ENCODE measurements at regions not wholly inside any gene's neighbourhood (a gene's known extent, or its start where the extent isn't known, plus 50 kb on each side); places are given as distances from the start of the nearest gene placed in this dataset.

GRCh38 chr10:46236941-46237681, 49.7 kb upstream of the ANTXRL start:
- 87% methylated on average over 5 of the region's 5 CpGs for WGBS (ENCODE audit: insufficient coverage)
- H3K36me3 ChIP-seq (ENCODE audit: control insufficient read depth, insufficient read depth, low read length) = no peaks in the 10 kb centered on the region
- no peaks in the 10 kb centered on the region for H3K27me3 ChIP-seq (ENCODE audit: control insufficient read depth, insufficient read depth, low read length)
- DNase-seq (no peak), ATAC-seq (no peak)
- peaks cover 7% of the 10 kb centered on the region for H3K36me3 Mint-ChIP-seq
- no peak overlapping the region for H3K27ac Mint-ChIP-seq
- H3K4me3 Mint-ChIP-seq = no peak overlapping the region
- peaks cover 0 to 2% of the 10 kb centered on the region in 2 donors for H3K27me3 Mint-ChIP-seq (ENCODE audit: low read depth in 2 of 2)
- no peak for TF ChIP-seq CTCF (IDR thresholded peaks at IDR 0.05)
- peaks cover 0 to under 1% of the 10 kb centered on the region in 2 donors for H3K9me3 Mint-ChIP-seq
- intact Hi-C loops (cut with micrococcal nuclease) = no loop called here
- H3K4me3 ChIP-seq (ENCODE audit: low read length) = no peak overlapping the region
- H3K9me3 ChIP-seq (ENCODE audit: control insufficient read depth, insufficient read depth, low read length) = no peaks in the 10 kb centered on the region
- peaks cover 10% of the 10 kb centered on the region for H3K4me1 ChIP-seq (ENCODE audit: control insufficient read depth, insufficient read depth, low read length)
- H3K27ac ChIP-seq (ENCODE audit: low read length) = no peak overlapping the region
- H3K4me1 Mint-ChIP-seq = peaks cover 7 to 9% of the 10 kb centered on the region in 2 donors

Data from natural killer cell (primary cell).